ENCODE measurements at regions not wholly inside any gene's neighbourhood (a gene's known extent, or its start where the extent isn't known, plus 50 kb on each side); places are given as distances from the start of the nearest gene placed in this dataset.

DNA sequence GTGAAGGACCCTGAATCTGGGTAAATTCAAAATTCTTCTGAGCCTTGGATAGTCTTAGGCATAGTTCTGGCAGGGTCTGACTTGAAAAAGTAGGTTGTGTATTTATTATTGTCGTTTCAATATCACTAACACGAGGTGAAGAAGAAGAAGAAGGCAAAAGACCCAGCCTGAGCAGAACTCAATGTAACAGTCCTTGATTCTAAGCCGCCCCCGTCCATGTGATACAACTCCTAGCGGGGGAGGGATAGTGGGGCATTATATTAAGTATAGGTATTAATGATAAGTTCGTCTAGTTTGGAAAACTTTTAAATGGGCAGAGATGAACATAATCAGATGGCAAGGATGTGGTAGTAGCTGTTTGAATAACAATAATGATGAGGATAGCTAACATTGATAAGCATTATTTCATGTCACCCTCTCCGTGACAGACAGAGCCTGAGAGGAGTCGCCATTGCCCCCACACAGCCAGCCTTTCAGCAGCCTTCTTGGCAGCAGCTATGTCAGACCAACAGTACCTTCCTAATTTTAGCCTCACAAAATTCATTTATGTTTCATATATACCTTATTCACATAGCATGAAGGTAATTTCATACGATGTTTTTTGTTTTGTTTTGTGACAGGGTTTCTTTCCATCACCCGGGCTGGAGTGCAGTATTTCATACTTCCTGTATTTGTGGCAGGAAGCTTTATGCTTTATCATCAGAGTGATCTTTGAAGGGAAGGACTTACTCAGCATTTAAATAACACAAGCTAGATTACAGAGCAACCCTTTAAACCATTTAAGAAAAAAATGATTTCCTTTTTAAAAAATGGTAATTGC lies 64.4 kb upstream of the NPAS1 start (continued):
- TF ChIP-seq, protein P1, sequence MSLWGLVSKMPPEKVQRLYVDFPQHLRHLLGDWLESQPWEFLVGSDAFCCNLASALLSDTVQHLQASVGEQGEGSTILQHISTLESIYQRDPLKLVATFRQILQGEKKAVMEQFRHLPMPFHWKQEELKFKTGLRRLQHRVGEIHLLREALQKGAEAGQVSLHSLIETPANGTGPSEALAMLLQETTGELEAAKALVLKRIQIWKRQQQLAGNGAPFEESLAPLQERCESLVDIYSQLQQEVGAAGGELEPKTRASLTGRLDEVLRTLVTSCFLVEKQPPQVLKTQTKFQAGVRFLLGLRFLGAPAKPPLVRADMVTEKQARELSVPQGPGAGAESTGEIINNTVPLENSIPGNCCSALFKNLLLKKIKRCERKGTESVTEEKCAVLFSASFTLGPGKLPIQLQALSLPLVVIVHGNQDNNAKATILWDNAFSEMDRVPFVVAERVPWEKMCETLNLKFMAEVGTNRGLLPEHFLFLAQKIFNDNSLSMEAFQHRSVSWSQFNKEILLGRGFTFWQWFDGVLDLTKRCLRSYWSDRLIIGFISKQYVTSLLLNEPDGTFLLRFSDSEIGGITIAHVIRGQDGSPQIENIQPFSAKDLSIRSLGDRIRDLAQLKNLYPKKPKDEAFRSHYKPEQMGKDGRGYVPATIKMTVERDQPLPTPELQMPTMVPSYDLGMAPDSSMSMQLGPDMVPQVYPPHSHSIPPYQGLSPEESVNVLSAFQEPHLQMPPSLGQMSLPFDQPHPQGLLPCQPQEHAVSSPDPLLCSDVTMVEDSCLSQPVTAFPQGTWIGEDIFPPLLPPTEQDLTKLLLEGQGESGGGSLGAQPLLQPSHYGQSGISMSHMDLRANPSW (CRISPR knock-in tag; conservative IDR thresholded peaks at IDR 0.05; ENCODE audit: low read depth), result no peak
- TF ChIP-seq, protein P2, sequence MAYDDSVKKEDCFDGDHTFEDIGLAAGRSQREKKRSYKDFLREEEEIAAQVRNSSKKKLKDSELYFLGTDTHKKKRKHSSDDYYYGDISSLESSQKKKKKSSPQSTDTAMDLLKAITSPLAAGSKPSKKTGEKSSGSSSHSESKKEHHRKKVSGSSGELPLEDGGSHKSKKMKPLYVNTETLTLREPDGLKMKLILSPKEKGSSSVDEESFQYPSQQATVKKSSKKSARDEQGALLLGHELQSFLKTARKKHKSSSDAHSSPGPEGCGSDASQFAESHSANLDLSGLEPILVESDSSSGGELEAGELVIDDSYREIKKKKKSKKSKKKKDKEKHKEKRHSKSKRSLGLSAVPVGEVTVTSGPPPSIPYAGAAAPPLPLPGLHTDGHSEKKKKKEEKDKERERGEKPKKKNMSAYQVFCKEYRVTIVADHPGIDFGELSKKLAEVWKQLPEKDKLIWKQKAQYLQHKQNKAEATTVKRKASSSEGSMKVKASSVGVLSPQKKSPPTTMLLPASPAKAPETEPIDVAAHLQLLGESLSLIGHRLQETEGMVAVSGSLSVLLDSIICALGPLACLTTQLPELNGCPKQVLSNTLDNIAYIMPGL (CRISPR knock-in tag; IDR thresholded peaks at IDR 0.05), result no peak
- TF ChIP-seq, protein P3, sequence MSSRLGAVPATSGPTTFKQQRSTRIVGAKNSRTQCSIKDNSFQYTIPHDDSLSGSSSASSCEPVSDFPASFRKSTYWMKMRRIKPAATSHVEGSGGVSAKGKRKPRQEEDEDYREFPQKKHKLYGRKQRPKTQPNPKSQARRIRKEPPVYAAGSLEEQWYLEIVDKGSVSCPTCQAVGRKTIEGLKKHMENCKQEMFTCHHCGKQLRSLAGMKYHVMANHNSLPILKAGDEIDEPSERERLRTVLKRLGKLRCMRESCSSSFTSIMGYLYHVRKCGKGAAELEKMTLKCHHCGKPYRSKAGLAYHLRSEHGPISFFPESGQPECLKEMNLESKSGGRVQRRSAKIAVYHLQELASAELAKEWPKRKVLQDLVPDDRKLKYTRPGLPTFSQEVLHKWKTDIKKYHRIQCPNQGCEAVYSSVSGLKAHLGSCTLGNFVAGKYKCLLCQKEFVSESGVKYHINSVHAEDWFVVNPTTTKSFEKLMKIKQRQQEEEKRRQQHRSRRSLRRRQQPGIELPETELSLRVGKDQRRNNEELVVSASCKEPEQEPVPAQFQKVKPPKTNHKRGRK (CRISPR knock-in tag; IDR thresholded peaks at IDR 0.05; ENCODE audit: borderline replicate concordance), result no peak
- TF ChIP-seq NFYB (CRISPR knock-in tag; conservative IDR thresholded peaks at IDR 0.05; ENCODE audit: low read depth), result no peak
- TF ChIP-seq, protein P4, sequence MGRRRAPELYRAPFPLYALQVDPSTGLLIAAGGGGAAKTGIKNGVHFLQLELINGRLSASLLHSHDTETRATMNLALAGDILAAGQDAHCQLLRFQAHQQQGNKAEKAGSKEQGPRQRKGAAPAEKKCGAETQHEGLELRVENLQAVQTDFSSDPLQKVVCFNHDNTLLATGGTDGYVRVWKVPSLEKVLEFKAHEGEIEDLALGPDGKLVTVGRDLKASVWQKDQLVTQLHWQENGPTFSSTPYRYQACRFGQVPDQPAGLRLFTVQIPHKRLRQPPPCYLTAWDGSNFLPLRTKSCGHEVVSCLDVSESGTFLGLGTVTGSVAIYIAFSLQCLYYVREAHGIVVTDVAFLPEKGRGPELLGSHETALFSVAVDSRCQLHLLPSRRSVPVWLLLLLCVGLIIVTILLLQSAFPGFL (CRISPR knock-in tag; IDR thresholded peaks at IDR 0.05; ENCODE audit: borderline replicate concordance), result no peak

DNA sequence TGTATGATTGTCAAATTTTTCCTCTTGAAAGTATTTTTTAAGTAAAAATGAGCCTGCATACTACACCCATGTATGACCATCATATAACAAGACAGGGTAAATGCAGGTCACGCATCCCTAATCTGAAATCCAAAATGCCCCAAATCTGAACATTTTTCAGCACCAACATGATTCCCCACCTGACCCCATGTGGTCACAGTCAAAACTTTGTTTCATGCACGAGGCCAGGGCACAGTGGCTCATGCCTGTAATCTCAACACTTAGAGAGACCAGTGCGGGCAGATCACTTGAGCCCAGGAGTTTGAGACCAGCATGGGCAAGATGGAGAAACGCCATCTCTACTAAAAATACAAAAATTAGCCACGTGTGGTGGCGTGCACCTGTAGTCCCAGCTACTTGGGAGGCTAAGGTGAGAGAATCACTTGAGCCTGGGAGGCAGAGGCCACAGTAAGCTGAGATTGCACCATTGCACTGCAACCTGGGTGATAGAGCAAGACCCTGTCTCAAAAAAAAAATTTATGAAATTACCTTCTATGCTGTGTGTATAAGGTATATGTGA lies 63.7 kb upstream of the NPAS1 start:
- ChIA-PET CTCF (interaction anchor here (1.2 kb wide), 1 partner anchor 57 kb away, joined by 3 read pairs; no protein-coding TSS in a partner anchor), POLR2A (no interaction called here)
- Mint-ChIP-seq H3K9me3 (no peaks in the 10 kb centered on the region), H3K27ac (no peak overlapping the region), H3K27me3 (ENCODE audit: low read depth) (no peaks in the 10 kb centered on the region), H3K4me1 (peaks cover 16% of the 10 kb centered on the region), H3K36me3 (peaks cover 3% of the 10 kb centered on the region), H3K4me3 (no peak overlapping the region)
- DNase-seq (ENCODE audit: low spot score) (no peak), ATAC-seq (no peak)
- TF ChIP-seq SOX15 (CRISPR knock-in tag; IDR thresholded peaks at IDR 0.05) (no peak), EMX1 (CRISPR knock-in tag; IDR thresholded peaks at IDR 0.05) (no peak), ZBTB21 (CRISPR knock-in tag; IDR thresholded peaks at IDR 0.05; ENCODE audit: borderline replicate concordance) (no peak), MYBL2 (CRISPR knock-in tag; IDR thresholded peaks at IDR 0.05) (no peak), SMAD3 (CRISPR knock-in tag; IDR thresholded peaks at IDR 0.05; ENCODE audit: borderline replicate concordance) (no peak)
- TF ChIP-seq, protein P5, sequence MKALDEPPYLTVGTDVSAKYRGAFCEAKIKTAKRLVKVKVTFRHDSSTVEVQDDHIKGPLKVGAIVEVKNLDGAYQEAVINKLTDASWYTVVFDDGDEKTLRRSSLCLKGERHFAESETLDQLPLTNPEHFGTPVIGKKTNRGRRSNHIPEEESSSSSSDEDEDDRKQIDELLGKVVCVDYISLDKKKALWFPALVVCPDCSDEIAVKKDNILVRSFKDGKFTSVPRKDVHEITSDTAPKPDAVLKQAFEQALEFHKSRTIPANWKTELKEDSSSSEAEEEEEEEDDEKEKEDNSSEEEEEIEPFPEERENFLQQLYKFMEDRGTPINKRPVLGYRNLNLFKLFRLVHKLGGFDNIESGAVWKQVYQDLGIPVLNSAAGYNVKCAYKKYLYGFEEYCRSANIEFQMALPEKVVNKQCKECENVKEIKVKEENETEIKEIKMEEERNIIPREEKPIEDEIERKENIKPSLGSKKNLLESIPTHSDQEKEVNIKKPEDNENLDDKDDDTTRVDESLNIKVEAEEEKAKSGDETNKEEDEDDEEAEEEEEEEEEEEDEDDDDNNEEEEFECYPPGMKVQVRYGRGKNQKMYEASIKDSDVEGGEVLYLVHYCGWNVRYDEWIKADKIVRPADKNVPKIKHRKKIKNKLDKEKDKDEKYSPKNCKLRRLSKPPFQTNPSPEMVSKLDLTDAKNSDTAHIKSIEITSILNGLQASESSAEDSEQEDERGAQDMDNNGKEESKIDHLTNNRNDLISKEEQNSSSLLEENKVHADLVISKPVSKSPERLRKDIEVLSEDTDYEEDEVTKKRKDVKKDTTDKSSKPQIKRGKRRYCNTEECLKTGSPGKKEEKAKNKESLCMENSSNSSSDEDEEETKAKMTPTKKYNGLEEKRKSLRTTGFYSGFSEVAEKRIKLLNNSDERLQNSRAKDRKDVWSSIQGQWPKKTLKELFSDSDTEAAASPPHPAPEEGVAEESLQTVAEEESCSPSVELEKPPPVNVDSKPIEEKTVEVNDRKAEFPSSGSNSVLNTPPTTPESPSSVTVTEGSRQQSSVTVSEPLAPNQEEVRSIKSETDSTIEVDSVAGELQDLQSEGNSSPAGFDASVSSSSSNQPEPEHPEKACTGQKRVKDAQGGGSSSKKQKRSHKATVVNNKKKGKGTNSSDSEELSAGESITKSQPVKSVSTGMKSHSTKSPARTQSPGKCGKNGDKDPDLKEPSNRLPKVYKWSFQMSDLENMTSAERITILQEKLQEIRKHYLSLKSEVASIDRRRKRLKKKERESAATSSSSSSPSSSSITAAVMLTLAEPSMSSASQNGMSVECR (CRISPR knock-in tag; IDR thresholded peaks at IDR 0.05; ENCODE audit: borderline replicate concordance), result no peak
- TF ChIP-seq, protein P6, sequence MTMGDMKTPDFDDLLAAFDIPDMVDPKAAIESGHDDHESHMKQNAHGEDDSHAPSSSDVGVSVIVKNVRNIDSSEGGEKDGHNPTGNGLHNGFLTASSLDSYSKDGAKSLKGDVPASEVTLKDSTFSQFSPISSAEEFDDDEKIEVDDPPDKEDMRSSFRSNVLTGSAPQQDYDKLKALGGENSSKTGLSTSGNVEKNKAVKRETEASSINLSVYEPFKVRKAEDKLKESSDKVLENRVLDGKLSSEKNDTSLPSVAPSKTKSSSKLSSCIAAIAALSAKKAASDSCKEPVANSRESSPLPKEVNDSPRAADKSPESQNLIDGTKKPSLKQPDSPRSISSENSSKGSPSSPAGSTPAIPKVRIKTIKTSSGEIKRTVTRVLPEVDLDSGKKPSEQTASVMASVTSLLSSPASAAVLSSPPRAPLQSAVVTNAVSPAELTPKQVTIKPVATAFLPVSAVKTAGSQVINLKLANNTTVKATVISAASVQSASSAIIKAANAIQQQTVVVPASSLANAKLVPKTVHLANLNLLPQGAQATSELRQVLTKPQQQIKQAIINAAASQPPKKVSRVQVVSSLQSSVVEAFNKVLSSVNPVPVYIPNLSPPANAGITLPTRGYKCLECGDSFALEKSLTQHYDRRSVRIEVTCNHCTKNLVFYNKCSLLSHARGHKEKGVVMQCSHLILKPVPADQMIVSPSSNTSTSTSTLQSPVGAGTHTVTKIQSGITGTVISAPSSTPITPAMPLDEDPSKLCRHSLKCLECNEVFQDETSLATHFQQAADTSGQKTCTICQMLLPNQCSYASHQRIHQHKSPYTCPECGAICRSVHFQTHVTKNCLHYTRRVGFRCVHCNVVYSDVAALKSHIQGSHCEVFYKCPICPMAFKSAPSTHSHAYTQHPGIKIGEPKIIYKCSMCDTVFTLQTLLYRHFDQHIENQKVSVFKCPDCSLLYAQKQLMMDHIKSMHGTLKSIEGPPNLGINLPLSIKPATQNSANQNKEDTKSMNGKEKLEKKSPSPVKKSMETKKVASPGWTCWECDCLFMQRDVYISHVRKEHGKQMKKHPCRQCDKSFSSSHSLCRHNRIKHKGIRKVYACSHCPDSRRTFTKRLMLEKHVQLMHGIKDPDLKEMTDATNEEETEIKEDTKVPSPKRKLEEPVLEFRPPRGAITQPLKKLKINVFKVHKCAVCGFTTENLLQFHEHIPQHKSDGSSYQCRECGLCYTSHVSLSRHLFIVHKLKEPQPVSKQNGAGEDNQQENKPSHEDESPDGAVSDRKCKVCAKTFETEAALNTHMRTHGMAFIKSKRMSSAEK (CRISPR knock-in tag; IDR thresholded peaks at IDR 0.05; ENCODE audit: borderline replicate concordance), result no peak
- TF ChIP-seq, protein P1 (CRISPR knock-in tag; conservative IDR thresholded peaks at IDR 0.05; ENCODE audit: low read depth), result no peak
